ENCODE measurements at regions not wholly inside any gene's neighbourhood (a gene's known extent, or its start where the extent isn't known, plus 50 kb on each side); places are given as distances from the start of the nearest gene placed in this dataset.
"Not testable (repeated sequence)": the region's sequence is repeated elsewhere in the genome, so short reads cannot be mapped to it uniquely, and the experiment has no call there.

GRCh38 chr14:22491053-22491452 lies 98.0 kb downstream of the DAD1 start:
- not testable (repeated sequence) for TF ChIP-seq EZH2 (IDR thresholded peaks at IDR 0.05; ENCODE audit: low read length, unreplicated experiment); CTCF (conservative IDR thresholded peaks at IDR 0.05; ENCODE audit: low read depth, low read length); EZH2phosphoT487 (IDR thresholded peaks at IDR 0.05; ENCODE audit: borderline replicate concordance, low read length)
